OCI-LY7 (cell line): ENCODE measurements at regions not wholly inside any gene's neighbourhood (a gene's known extent, or its start where the extent isn't known, plus 50 kb on each side); places are given as distances from the start of the nearest gene placed in this dataset.

Experiments
- BruUV-seq: library from RNA; stranded (reverse); fragments of 400-500 nt; replicated peaks from 2 replicates; lab custom pipeline; 2021; lab: Mats Ljungman, UMichigan
- CTCF ChIA-PET: fragments of 300-600 bp; sonication (Branson Sonifier 250); formaldehyde crosslinking; loops from one replicate; lab custom pipeline; 2022; ENCODE audit warnings: antibody characterized with exemption; ENCODE audit not compliant: unreplicated experiment; lab: Charles Lee
- POLR2A ChIA-PET: fragments of 300-600 bp; sonication (Branson Sonifier 250); formaldehyde crosslinking; loops from one replicate; lab custom pipeline; 2022; ENCODE audit warnings: antibody characterized with exemption; lab: Charles Lee
- DNase-seq: peaks from one replicate; pipeline ENCODE4 v3.0.0-alpha.2; 2015; ENCODE audit warnings: low spot score
- H2AFZ ChIP-seq: fragments of 200-600 bp; sonication (generic), shearing (Covaris generic); 2 replicates; pipeline ENCODE4 v1.6.1; 2014; ENCODE audit warnings: mild to moderate bottlenecking, antibody characterized with exemption, low read length, moderate library complexity
- H3K27ac ChIP-seq: fragments of 200-600 bp; sonication (generic); 2 replicates; pipeline ENCODE4 v1.5.1; 2014; ENCODE audit warnings: mixed run types, low read depth, mild to moderate bottlenecking, moderate library complexity, low read length, inconsistent platforms; ENCODE audit not compliant: poor library complexity, severe bottlenecking
- H3K36me3 ChIP-seq: fragments of 200-600 bp; sonication (generic); 2 replicates; pipeline ENCODE4 v1.6.1; 2014; ENCODE audit warnings: mild to moderate bottlenecking, antibody characterized with exemption, low read length, moderate library complexity, mixed read lengths; ENCODE audit not compliant: insufficient read depth
- H3K4me1 ChIP-seq: fragments of 200-600 bp; sonication (generic); 2 replicates; pipeline ENCODE4 v1.5.1; 2014; ENCODE audit warnings: mild to moderate bottlenecking, low read length; ENCODE audit not compliant: insufficient read depth, poor library complexity, severe bottlenecking
- H3K4me2 ChIP-seq: fragments of 200-600 bp; sonication (generic); 2 replicates; pipeline ENCODE4 v1.6.1; 2014; ENCODE audit warnings: mild to moderate bottlenecking, low read length
- H3K4me3 ChIP-seq: fragments of 200-600 bp; sonication (generic); 2 replicates; pipeline ENCODE4 v1.5.1; 2014; ENCODE audit warnings: mild to moderate bottlenecking, low read depth, low read length; ENCODE audit not compliant: poor library complexity, severe bottlenecking
- H3K79me2 ChIP-seq: fragments of 200-600 bp; sonication (generic); 2 replicates; pipeline ENCODE4 v1.6.1; 2016; ENCODE audit warnings: low read depth, mild to moderate bottlenecking, low read length, moderate library complexity, mixed read lengths; ENCODE audit not compliant: insufficient read depth
- H3K9me2 ChIP-seq: fragments of 200-600 bp; sonication (generic); 2 replicates; pipeline ENCODE4 v1.6.1; 2016; ENCODE audit warnings: mild to moderate bottlenecking, low read length, mixed read lengths; ENCODE audit not compliant: insufficient read depth
- H3K9me3 ChIP-seq: fragments of 200-600 bp; sonication (generic); 2 replicates; pipeline ENCODE4 v1.6.1; 2014; ENCODE audit warnings: mild to moderate bottlenecking, mixed run types, low read length, mixed read lengths
- H4K20me1 ChIP-seq: fragments of 200-600 bp; sonication (generic); 2 replicates; pipeline ENCODE4 v1.6.1; 2014; ENCODE audit warnings: mild to moderate bottlenecking, antibody characterized with exemption, low read length, moderate library complexity, mixed read lengths; ENCODE audit not compliant: insufficient read depth
- EZH2phosphoT487 ChIP-seq: fragments of 200-600 bp; sonication (generic); IDR thresholded peaks from 2 replicates; pipeline ENCODE4 v1.6.1; 2018; ENCODE audit warnings: low read depth, borderline replicate concordance, mild to moderate bottlenecking, mixed run types, antibody characterized with exemption, low read length, moderate library complexity, mixed read lengths
- intact Hi-C: fragments of 100-400 bp; cut with micrococcal nuclease; formaldehyde crosslinking; loops from one replicate; pipeline ENCODE4 v1.10.0; 2022; ENCODE audit not compliant: unreplicated experiment
- TF ChIP-seq, protein P1 (sequence below): fragments of 200-600 bp; sonication (generic); conservative IDR thresholded peaks from 2 replicates; pipeline ENCODE4 v1.5.1; 2014; ENCODE audit warnings: mild to moderate bottlenecking, antibody characterized with exemption, low read length, moderate library complexity, mixed read lengths

- H3K9me2 ChIP-seq, result no peaks in the 10 kb centered on the region
- H4K20me1 ChIP-seq, result no peaks in the 10 kb centered on the region
- H3K4me2 ChIP-seq, result no peak overlapping the region
- no TSS peak for BruUV-seq
- H3K36me3 ChIP-seq, result no peaks in the 10 kb centered on the region
- no peaks in the 10 kb centered on the region for H3K79me2 ChIP-seq
- POLR2A ChIA-PET, result interaction anchor here (0.7 kb wide), 2 partner anchors 343 to 651 kb away, joined by 3 read pairs; no protein-coding TSS in a partner anchor
- intact Hi-C loops, result no loop called here
- CTCF ChIA-PET, result no interaction called here
- H3K9me3 ChIP-seq, result no peaks in the 10 kb centered on the region
- H3K4me3 ChIP-seq, result no peak overlapping the region
- no peak for DNase-seq
- TF ChIP-seq EZH2phosphoT487, result no peak
- TF ChIP-seq, protein P1, sequence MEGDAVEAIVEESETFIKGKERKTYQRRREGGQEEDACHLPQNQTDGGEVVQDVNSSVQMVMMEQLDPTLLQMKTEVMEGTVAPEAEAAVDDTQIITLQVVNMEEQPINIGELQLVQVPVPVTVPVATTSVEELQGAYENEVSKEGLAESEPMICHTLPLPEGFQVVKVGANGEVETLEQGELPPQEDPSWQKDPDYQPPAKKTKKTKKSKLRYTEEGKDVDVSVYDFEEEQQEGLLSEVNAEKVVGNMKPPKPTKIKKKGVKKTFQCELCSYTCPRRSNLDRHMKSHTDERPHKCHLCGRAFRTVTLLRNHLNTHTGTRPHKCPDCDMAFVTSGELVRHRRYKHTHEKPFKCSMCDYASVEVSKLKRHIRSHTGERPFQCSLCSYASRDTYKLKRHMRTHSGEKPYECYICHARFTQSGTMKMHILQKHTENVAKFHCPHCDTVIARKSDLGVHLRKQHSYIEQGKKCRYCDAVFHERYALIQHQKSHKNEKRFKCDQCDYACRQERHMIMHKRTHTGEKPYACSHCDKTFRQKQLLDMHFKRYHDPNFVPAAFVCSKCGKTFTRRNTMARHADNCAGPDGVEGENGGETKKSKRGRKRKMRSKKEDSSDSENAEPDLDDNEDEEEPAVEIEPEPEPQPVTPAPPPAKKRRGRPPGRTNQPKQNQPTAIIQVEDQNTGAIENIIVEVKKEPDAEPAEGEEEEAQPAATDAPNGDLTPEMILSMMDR, result no peak
- H3K27ac ChIP-seq, result no peak overlapping the region
- H3K4me1 ChIP-seq, result peaks cover 15% of the 10 kb centered on the region
- H2AFZ ChIP-seq, result no peak overlapping the region
Measured at GRCh38 chrX:13471269-13471668, 98.1 kb upstream of the EGFL6 start.

DNA sequence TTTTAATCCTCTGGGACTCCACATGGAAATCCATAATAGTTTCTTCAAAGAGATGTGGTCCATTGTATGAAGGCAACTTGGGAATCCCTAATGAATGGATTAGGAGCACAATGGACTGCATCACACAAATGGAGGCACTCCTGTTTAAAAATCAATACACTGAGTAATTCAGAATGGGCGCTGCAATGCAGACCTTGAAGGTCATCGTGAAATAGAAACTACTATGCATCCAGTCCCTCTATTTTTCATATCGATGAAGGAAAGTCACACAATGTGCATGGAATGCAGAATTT lies 98.8 kb upstream of the EGFL6 start:
- H3K36me3 ChIP-seq, result no peaks in the 10 kb centered on the region
- intact Hi-C loops, result no loop called here
- no peak for DNase-seq
- H3K4me2 ChIP-seq, result no peak overlapping the region
- no peak overlapping the region for H2AFZ ChIP-seq
- ChIA-PET POLR2A (no interaction called here), CTCF (no interaction called here)
- BruUV-seq, result no TSS peak
- no peaks in the 10 kb centered on the region for H3K9me2 ChIP-seq
- TF ChIP-seq, protein P1, result no peak
- TF ChIP-seq EZH2phosphoT487, result no peak
- H3K9me3 ChIP-seq, result no peaks in the 10 kb centered on the region
- no peak overlapping the region for H3K4me3 ChIP-seq
- H3K4me1 ChIP-seq, result peaks cover 15% of the 10 kb centered on the region
- H3K27ac ChIP-seq, result no peak overlapping the region
- H4K20me1 ChIP-seq, result no peaks in the 10 kb centered on the region
- H3K79me2 ChIP-seq, result no peaks in the 10 kb centered on the region

- ChIA-PET POLR2A (no interaction called here), CTCF (no interaction called here)
- no peaks in the 10 kb centered on the region for H3K9me3 ChIP-seq
- H3K79me2 ChIP-seq, result no peaks in the 10 kb centered on the region
- DNase-seq, result no peak
- H3K27ac ChIP-seq, result no peak overlapping the region
- no peak overlapping the region for H3K4me3 ChIP-seq
- no peak overlapping the region for H2AFZ ChIP-seq
- no peak overlapping the region for H3K4me2 ChIP-seq
- intact Hi-C loops, result no loop called here
- peaks cover 15% of the 10 kb centered on the region for H3K4me1 ChIP-seq
- H4K20me1 ChIP-seq, result no peaks in the 10 kb centered on the region
- no peaks in the 10 kb centered on the region for H3K9me2 ChIP-seq
- no TSS peak for BruUV-seq
- H3K36me3 ChIP-seq, result no peaks in the 10 kb centered on the region
- TF ChIP-seq EZH2phosphoT487, result no peak
- TF ChIP-seq, protein P1, result no peak
Measured at GRCh38 chrX:13469963-13470684, 99.3 kb upstream of the EGFL6 start.
